ENCODE measurements at regions not wholly inside any gene's neighbourhood (a gene's known extent, or its start where the extent isn't known, plus 50 kb on each side); places are given as distances from the start of the nearest gene placed in this dataset.
"Not testable (repeated sequence)": the region's sequence is repeated elsewhere in the genome, so short reads cannot be mapped to it uniquely, and the experiment has no call there.

DNA sequence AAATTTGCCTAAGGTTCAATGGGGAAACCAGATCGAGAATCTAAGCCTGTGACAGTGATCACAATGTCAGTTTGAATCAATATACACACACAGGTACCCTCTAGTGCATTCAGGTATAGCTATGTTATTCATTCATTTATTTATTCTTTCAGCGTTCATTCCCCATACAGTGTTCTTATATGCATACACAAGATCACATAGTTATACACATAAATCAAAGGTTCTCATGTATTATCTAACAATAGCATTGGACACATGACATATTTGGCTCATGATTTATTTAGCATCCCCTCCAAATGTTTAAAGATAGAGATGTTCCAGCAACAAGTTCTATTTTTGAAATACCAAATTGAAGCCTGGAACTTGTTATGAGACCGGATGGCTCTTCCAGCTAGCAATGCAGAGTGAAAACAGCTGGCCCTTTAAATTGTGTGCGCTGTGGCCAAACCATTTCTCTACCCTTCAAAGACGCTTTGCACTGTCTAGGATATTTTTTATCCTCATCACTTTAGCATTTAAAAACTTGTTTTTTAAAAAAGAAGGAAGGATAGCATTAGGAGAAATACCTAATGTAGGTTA is 131.0 kb downstream of the ATXN3L start:
- no peak for DNase-seq (ENCODE audit: low read depth in 3 of 3, low spot score in 1 of 3)

DNA sequence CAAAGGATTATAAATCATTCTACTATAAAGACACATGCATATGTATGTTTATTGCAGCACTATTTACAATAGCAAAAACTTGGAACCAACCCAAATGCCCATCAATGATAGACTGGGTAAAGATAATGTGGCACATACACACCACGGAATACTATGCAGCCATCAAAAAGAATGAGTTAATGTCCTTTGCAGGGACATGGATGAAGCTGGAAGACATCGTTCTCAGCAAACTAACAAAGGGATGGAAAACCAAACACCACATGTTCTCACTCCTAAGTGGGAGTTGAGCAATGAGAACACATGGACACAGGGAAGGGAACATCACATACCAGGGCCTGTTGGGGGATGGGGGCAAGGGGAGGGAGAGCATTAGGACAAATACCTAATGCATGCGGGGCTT is 133.2 kb downstream of the ATXN3L start:
- not testable (repeated sequence) for DNase-seq (ENCODE audit: low read depth in 3 of 3, low spot score in 1 of 3)

- DNase-seq (ENCODE audit: low read depth in 3 of 3, low spot score in 1 of 3), result no peak
Observed at GRCh38 chrX:13180807-13181206, 136.4 kb upstream of the FAM9C start.

- DNase-seq (ENCODE audit: low read depth in 3 of 3, low spot score in 1 of 3), result no peak
Observed at GRCh38 chrX:13179586-13179985, 135.2 kb upstream of the FAM9C start.

- no peak for DNase-seq (ENCODE audit: low read depth in 3 of 3, low spot score in 1 of 3)
Observed at GRCh38 chrX:13179100-13179499, 134.7 kb upstream of the FAM9C start.

GRCh38 chrX:13177921-13178566 is 133.6 kb upstream of the FAM9C start:
- no peak for DNase-seq (ENCODE audit: low read depth in 3 of 3, low spot score in 1 of 3)

DNA sequence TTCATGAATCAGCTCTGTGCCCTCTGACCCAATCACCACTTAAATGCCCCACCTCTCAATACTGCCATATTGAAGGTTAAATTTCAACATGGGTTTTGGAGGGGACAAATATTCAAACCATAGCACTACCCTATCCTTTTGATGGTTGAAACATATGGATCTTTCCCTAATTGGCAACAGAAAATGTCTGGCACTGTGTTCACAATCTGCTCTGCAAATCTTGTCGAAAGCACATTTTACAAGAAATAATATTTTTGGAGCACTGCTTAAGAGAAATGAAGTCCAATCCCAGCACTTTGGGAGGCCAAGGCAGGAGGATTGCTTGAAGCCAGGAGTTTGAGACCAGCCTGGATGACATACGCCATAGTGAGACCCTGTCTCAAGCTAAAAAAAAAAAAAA is 130.6 kb upstream of the FAM9C start:
- no peak for DNase-seq (ENCODE audit: low read depth in 3 of 3, low spot score in 1 of 3)

- DNase-seq (ENCODE audit: low read depth in 3 of 3, low spot score in 1 of 3), result no peak
Observed at GRCh38 chrX:13170966-13171558, 126.6 kb upstream of the FAM9C start.

- DNase-seq (ENCODE audit: low read depth in 3 of 3, low spot score in 1 of 3), result no peak
Observed at GRCh38 chrX:13169684-13170083, 125.3 kb upstream of the FAM9C start.

DNA sequence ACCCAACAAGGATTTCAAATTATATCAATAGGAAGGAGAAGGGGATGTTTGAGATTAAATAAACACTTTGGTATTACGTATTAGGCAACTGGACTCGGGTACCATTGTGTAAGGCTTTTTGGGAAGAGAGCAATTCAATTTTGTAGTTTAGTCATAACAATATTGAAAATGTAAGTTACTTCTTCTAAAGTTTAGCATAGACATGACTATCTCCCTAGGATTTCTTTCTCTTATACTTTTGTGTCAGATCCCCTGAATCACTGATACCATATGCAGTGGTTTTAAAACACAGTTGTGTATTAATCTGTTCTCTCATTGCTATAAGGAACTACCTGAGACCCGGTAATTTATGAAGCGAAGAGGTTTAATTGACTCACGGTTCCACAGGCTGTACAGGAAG is 123.8 kb upstream of the FAM9C start:
- DNase-seq (ENCODE audit: low read depth in 3 of 3, low spot score in 1 of 3), result no peak

DNA sequence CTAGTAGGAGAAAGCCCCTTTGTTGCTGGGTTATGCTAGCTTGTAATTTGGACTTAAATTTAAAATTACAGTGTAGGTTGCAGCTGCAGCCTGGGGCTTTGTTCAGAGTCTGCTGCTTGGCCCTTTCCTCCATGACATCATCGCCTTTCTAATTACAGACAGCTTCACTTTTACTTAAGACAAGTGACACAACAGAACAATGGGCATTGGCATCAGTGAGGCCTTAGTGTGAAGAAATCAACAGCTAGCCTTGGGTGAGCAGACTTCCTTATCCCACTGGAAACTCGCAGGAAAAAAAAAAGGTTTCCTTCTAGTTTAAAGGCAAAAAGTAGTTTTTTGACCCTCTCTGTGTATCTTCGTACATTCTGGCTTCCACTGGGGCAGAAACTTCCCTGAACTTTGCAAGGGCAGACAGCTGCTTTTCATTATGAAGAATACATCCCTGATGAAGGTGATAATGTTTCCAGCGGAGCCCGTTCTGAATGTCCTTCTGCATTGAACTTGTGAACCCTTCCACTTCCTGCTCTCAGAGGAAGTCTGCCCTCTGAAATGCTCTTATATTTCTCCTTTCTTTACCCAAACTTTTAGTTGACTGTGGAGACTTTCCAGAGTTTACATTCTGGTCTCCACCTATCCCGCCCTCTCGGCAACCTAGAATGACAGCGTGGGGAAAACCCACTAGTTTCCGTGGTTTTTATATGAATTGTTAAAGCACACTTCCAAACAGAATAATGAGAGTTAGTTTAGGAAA is 123.2 kb upstream of the FAM9C start:
- no peak for DNase-seq (ENCODE audit: low read depth in 3 of 3, low spot score in 1 of 3)

GRCh38 chrX:13165266-13166189 is 121.1 kb upstream of the FAM9C start:
- no peak for DNase-seq (ENCODE audit: low read depth in 3 of 3, low spot score in 1 of 3)

DNA sequence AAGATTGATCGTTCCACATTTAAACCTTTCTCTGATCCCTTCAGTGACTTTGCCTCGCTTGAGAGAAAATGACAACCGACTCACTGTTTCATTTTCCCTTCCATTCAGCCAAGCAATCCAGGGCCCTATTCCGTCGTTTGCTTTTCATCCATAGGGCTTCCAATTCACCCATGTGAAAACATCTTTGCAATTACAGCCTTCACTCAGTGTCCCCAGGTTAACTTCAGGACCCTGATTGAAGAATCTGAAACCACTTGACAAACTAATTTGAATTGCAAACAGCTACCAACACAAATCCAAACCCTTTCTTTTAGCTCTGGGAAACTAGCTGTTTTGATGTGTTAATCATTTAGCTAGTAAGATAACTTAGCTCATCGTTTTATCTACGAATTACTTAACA is 120.2 kb upstream of the FAM9C start:
- no peak for DNase-seq (ENCODE audit: low read depth in 3 of 3, low spot score in 1 of 3)

GRCh38 chrX:13162772-13163410 is 118.5 kb upstream of the FAM9C start:
- DNase-seq (ENCODE audit: low read depth in 3 of 3, low spot score in 1 of 3), result no peak

GRCh38 chrX:13159886-13160285 is 115.5 kb upstream of the FAM9C start:
- DNase-seq (ENCODE audit: low read depth in 3 of 3, low spot score in 1 of 3), result no peak

GRCh38 chrX:13158911-13159310 is 114.5 kb upstream of the FAM9C start:
- DNase-seq (ENCODE audit: low read depth in 3 of 3, low spot score in 1 of 3), result no peak

GRCh38 chrX:13155550-13155949 is 111.1 kb upstream of the FAM9C start:
- DNase-seq (ENCODE audit: low read depth in 3 of 3, low spot score in 1 of 3), result not testable (repeated sequence)

DNA sequence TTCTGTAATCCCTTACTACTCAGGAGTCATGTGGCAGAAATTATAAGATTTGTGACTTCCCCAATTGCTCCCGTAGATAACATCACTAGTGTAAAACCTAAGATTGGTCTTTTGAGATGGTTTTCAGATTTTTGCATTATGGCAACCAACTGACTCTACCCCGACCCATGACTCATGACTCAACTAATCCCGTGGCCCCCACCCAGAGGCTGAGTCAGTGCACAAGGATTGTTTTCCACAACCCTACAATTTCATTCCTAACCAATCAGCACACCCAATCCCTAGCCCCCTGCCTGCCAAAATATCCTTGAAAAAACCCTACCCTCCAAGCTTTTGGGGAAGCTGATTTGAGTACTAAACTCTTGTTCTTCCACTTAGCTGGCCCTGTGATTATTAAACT is 109.4 kb upstream of the FAM9C start:
- no peak for DNase-seq (ENCODE audit: low read depth in 3 of 3, low spot score in 1 of 3)

GRCh38 chrX:13152518-13153185 is 108.2 kb upstream of the FAM9C start:
- no peak for DNase-seq (ENCODE audit: low read depth in 3 of 3, low spot score in 1 of 3)

Data from stimulated activated CD4-positive, alpha-beta T cell treated with anti-CD3 and anti-CD28 coated beads, TNF-alpha, amount 100 ng/mL, for 1 hour (primary cell).